ENCODE measurements at regions not wholly inside any gene's neighbourhood (a gene's known extent, or its start where the extent isn't known, plus 50 kb on each side); places are given as distances from the start of the nearest gene placed in this dataset.

DNA sequence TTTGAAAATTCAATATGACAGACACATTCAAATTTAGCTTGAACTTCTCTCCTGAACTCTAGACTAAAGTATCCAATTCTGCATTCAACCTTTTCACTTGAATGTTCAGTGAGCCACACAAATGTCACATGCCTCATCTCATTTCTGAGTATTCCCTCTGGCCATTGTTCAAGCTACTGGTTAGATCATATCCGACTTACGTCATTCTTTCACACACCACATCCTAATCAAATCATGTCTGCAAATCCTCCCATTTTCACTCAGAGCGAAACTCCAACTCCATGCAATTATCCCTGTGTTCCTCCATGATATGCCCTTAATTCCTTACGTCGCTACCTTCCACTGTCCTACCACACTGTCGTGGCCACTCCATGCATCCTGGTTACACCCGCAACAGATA, 425.1 kb downstream of the CBLN2 start:
- Histone ChIP-seq H3K36me3 (no peaks in the 10 kb centered on the region), H3K9me3 (no peaks in the 10 kb centered on the region), H3K27me3 (no peaks in the 10 kb centered on the region), H3K27ac (no peak overlapping the region), H3K4me1 (no peaks in the 10 kb centered on the region), H3K4me3 (no peak overlapping the region)
- TF ChIP-seq, protein P1, sequence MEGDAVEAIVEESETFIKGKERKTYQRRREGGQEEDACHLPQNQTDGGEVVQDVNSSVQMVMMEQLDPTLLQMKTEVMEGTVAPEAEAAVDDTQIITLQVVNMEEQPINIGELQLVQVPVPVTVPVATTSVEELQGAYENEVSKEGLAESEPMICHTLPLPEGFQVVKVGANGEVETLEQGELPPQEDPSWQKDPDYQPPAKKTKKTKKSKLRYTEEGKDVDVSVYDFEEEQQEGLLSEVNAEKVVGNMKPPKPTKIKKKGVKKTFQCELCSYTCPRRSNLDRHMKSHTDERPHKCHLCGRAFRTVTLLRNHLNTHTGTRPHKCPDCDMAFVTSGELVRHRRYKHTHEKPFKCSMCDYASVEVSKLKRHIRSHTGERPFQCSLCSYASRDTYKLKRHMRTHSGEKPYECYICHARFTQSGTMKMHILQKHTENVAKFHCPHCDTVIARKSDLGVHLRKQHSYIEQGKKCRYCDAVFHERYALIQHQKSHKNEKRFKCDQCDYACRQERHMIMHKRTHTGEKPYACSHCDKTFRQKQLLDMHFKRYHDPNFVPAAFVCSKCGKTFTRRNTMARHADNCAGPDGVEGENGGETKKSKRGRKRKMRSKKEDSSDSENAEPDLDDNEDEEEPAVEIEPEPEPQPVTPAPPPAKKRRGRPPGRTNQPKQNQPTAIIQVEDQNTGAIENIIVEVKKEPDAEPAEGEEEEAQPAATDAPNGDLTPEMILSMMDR (IDR thresholded peaks at IDR 0.05) = no peak
- no peak for TF ChIP-seq POLR2A (IDR thresholded peaks at IDR 0.05)
- intact Hi-C loops (cut with DNase I; ENCODE audit: low total_unique reads) = no loop called here
- no peak for DNase-seq

DNA sequence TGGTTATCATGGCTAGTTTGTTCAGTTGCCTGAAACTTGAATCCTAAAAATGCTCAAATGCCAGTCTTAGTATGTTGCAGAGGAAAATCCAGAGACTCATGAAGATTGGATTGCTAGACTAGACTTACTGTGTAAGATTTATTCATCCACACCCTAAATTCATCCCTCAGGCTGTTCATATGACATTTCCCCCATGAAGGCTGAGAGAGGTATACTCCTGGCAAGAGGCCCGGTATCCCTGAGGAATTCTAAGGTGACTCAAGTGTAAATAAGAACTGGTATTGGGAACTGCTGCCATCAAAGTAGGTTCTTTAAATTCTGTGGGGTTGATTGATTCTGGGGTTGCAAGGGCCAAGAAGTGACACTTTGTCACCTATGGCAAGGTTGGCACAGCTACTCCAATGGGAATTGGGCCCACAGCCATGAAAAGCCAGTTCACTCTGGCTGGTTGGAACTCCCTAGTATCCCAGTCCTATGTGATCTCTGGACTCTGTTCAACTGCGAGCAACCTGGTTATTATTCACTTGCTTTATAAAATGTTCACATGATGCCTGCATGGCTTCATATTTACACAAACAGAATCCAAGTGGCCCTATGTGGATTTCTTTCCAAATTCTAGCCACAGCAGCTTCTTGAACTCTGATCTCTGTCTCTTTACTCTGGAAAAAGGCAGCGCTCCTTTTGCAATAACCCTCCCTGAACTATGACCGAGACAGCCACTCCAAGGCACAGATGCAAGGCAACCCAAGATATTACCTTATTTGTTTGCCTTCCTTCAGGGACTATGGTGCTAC, 429.1 kb downstream of the CBLN2 start:
- no peaks in the 10 kb centered on the region for H3K9me3 ChIP-seq
- no peaks in the 10 kb centered on the region for H3K36me3 ChIP-seq
- TF ChIP-seq, protein P1 (IDR thresholded peaks at IDR 0.05) = no peak
- TF ChIP-seq POLR2A (IDR thresholded peaks at IDR 0.05) = no peak
- intact Hi-C loops (cut with DNase I; ENCODE audit: low total_unique reads) = no loop called here
- no peaks in the 10 kb centered on the region for H3K27me3 ChIP-seq
- H3K4me3 ChIP-seq = no peak overlapping the region
- DNase-seq = no peak
- H3K27ac ChIP-seq = no peak overlapping the region
- H3K4me1 ChIP-seq = no peaks in the 10 kb centered on the region

DNA sequence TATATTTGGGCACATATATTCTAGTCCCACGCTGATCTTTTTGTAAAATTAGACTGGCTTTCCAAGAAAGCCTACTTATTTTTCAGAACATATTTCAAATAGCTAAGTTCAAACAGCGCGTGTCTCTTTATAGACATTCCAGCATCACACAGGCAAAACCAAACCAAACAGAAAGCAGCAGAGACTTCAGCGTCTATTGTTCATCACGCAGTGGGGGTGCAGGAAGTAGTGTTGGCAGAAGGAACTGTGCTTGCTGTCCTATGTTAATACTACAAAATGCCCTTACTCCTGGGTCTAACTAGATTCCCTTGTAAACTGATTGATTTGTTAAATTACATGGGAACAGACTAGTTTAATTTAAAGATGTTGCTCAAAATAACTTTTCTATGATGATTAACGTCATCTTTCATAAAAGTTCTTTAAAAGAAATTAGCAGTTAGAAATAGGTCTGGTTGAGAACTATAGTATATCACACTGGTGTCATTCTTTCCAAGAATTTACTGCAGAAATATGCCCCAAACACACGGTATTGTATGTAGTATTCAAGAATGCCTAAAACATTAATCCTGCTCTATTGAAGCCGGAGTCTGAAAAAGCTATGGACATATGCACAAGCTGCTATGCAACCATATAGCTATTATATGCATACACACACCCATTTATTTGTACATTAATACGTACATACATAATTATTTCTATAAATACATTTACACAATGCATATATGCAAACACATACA, 436.3 kb downstream of the CBLN2 start:
- no peak for DNase-seq
- Histone ChIP-seq H3K9me3 (no peaks in the 10 kb centered on the region), H3K27me3 (no peaks in the 10 kb centered on the region), H3K4me3 (no peak overlapping the region), H3K4me1 (no peaks in the 10 kb centered on the region), H3K36me3 (no peaks in the 10 kb centered on the region), H3K27ac (no peak overlapping the region)
- TF ChIP-seq, protein P1 (IDR thresholded peaks at IDR 0.05) = no peak
- TF ChIP-seq POLR2A (IDR thresholded peaks at IDR 0.05) = no peak
- intact Hi-C loops (cut with DNase I; ENCODE audit: low total_unique reads) = no loop called here

DNA sequence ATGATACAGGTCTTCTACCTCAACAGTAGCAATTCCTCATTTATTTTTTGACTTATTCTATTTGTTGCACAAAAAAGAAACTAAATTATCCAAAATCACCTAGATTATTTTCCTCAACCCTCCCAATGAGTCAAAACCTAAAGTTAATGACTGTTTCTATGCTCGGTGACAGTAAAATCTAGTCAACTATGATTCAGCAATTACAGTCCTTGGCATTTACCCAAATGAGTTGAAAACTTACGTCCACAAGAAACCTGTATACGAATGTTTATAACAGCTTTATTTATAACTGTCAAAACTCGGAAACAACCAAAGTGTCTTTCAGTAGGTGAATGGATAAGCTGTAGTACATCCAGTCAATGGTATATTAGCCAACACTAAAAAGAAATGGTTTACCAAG, 439.3 kb downstream of the CBLN2 start:
- intact Hi-C loops (cut with DNase I; ENCODE audit: low total_unique reads) = no loop called here
- H3K9me3 ChIP-seq = no peaks in the 10 kb centered on the region
- no peak overlapping the region for H3K4me3 ChIP-seq
- no peaks in the 10 kb centered on the region for H3K4me1 ChIP-seq
- TF ChIP-seq, protein P1 (IDR thresholded peaks at IDR 0.05) = no peak
- no peak for TF ChIP-seq POLR2A (IDR thresholded peaks at IDR 0.05)
- H3K27ac ChIP-seq = no peak overlapping the region
- no peak for DNase-seq
- no peaks in the 10 kb centered on the region for H3K36me3 ChIP-seq
- H3K27me3 ChIP-seq = no peaks in the 10 kb centered on the region

- Histone ChIP-seq H3K27ac (no peak overlapping the region), H3K27me3 (no peaks in the 10 kb centered on the region), H3K4me3 (no peak overlapping the region), H3K4me1 (no peaks in the 10 kb centered on the region), H3K9me3 (no peaks in the 10 kb centered on the region), H3K36me3 (no peaks in the 10 kb centered on the region)
- TF ChIP-seq, protein P1 (IDR thresholded peaks at IDR 0.05) = no peak
- no peak for TF ChIP-seq POLR2A (IDR thresholded peaks at IDR 0.05)
- intact Hi-C loops (cut with DNase I; ENCODE audit: low total_unique reads) = no loop called here
- no peak for DNase-seq
Observed at GRCh38 chr18:72102412-72102811, 441.7 kb downstream of the CBLN2 start.

Measured in uterus (tissue), 3 donors.